ENCODE measurements at regions not wholly inside any gene's neighbourhood (a gene's known extent, or its start where the extent isn't known, plus 50 kb on each side); places are given as distances from the start of the nearest gene placed in this dataset.

- no peaks in the 10 kb centered on the region for H3K27me3 ChIP-seq
- H3K4me1 ChIP-seq: no peaks in the 10 kb centered on the region
- no peak overlapping the region for H3K4me3 ChIP-seq
- H3K9ac ChIP-seq (ENCODE audit: low read depth in 2 of 2, low read length in 2 of 2): no peak overlapping the region
- no peak for DNase-seq
- H3K9me3 ChIP-seq: peaks cover 3% of the 10 kb centered on the region
- TF ChIP-seq CTCF (IDR thresholded peaks at IDR 0.05): no peak
- intact Hi-C loops (cut with DNase I): no loop called here
- H3K27ac ChIP-seq: no peak overlapping the region
- no peaks in the 10 kb centered on the region for H3K36me3 ChIP-seq
These were observed 412.7 kb upstream of the SEL1L start for GRCh38 chr14:81946375-81946774.

GRCh38 chr14:81946834-81947798 is 413.5 kb upstream of the SEL1L start:
- intact Hi-C loops (cut with DNase I): no loop called here
- H3K9me3 ChIP-seq: peaks cover 3% of the 10 kb centered on the region
- H3K36me3 ChIP-seq: no peaks in the 10 kb centered on the region
- H3K4me1 ChIP-seq: no peaks in the 10 kb centered on the region
- no peak overlapping the region for H3K9ac ChIP-seq (ENCODE audit: low read depth in 2 of 2, low read length in 2 of 2)
- no peak overlapping the region for H3K4me3 ChIP-seq
- DNase-seq: no peak
- TF ChIP-seq CTCF (IDR thresholded peaks at IDR 0.05): no peak
- H3K27ac ChIP-seq: no peak overlapping the region
- H3K27me3 ChIP-seq: no peaks in the 10 kb centered on the region

GRCh38 chr14:81952917-81953316 is 419.3 kb upstream of the SEL1L start:
- H3K27me3 ChIP-seq: no peaks in the 10 kb centered on the region
- TF ChIP-seq CTCF (IDR thresholded peaks at IDR 0.05): no peak
- H3K4me1 ChIP-seq: no peaks in the 10 kb centered on the region
- no peak overlapping the region for H3K4me3 ChIP-seq
- no peaks in the 10 kb centered on the region for H3K36me3 ChIP-seq
- intact Hi-C loops (cut with DNase I): no loop called here
- H3K9me3 ChIP-seq: no peaks in the 10 kb centered on the region
- DNase-seq: no peak
- H3K9ac ChIP-seq (ENCODE audit: low read depth in 2 of 2, low read length in 2 of 2): no peak overlapping the region
- H3K27ac ChIP-seq: no peak overlapping the region

- Histone ChIP-seq H3K9me3 (no peaks in the 10 kb centered on the region), H3K36me3 (no peaks in the 10 kb centered on the region), H3K27me3 (no peaks in the 10 kb centered on the region), H3K4me1 (no peaks in the 10 kb centered on the region), H3K27ac (no peak overlapping the region), H3K9ac (ENCODE audit: low read depth in 2 of 2, low read length in 2 of 2) (no peak overlapping the region), H3K4me3 (no peak overlapping the region)
- no peak for DNase-seq
- intact Hi-C loops (cut with DNase I): no loop called here
- TF ChIP-seq CTCF (IDR thresholded peaks at IDR 0.05): no peak
These were observed 419.8 kb upstream of the SEL1L start for GRCh38 chr14:81953419-81953818.

GRCh38 chr14:81955123-81955522 is 421.5 kb upstream of the SEL1L start:
- no peak for DNase-seq
- intact Hi-C loops (cut with DNase I): no loop called here
- Histone ChIP-seq H3K36me3 (no peaks in the 10 kb centered on the region), H3K9me3 (no peaks in the 10 kb centered on the region), H3K4me3 (no peak overlapping the region), H3K27me3 (no peaks in the 10 kb centered on the region), H3K4me1 (no peaks in the 10 kb centered on the region), H3K9ac (ENCODE audit: low read depth in 2 of 2, low read length in 2 of 2) (no peak overlapping the region), H3K27ac (no peak overlapping the region)
- no peak for TF ChIP-seq CTCF (IDR thresholded peaks at IDR 0.05)
